Tibial nerve (tissue), 4 donors: ENCODE measurements at regions not wholly inside any gene's neighbourhood (a gene's known extent, or its start where the extent isn't known, plus 50 kb on each side); places are given as distances from the start of the nearest gene placed in this dataset.
"Not testable (repeated sequence)": the region's sequence is repeated elsewhere in the genome, so short reads cannot be mapped to it uniquely, and the experiment has no call there.

Source experiments
- DNase-seq, 2 donors: peaks; one replicate each; pipeline ENCODE4 v3.0.0-alpha.2; 2019; ENCODE audit warnings: low spot score in 2 of 2
- H3K27ac ChIP-seq, 4 donors: fragments of 200-600 bp; sonication (generic) in 3 of 4; one replicate each; pipeline ENCODE4 v1.5.1; 2017 to 2019; ENCODE audit warnings: mild to moderate bottlenecking in 1 of 4
- H3K27me3 ChIP-seq, 2 donors: fragments of 200-600 bp; sonication (generic) in 1 of 2; one replicate each; pipeline versions ENCODE4 v1.5.1 to v1.6.0; 2017 to 2019
- H3K36me3 ChIP-seq, 3 donors: fragments of 200-600 bp; sonication (generic); one replicate each; pipeline ENCODE4 v1.5.1; 2018 to 2019
- H3K4me1 ChIP-seq, 4 donors: fragments of 200-600 bp; sonication (generic) in 3 of 4; one replicate each; pipeline ENCODE4 v1.5.1; 2017 to 2019
- H3K4me3 ChIP-seq, 4 donors: fragments of 200-600 bp; sonication (generic) in 3 of 4; one replicate each; pipeline ENCODE4 v1.5.1; 2017 to 2019; ENCODE audit warnings: mild to moderate bottlenecking in 1 of 4, moderate library complexity in 1 of 4
- H3K9me3 ChIP-seq, 4 donors: fragments of 200-600 bp; sonication (generic) in 3 of 4; one replicate each; pipeline ENCODE4 v1.5.1; 2017 to 2019
- WGBS, 2 donors: methylation state at CpG; one replicate each; pipeline ENCODE4 v1.1.5; 2018; 5-methylcytosine and 5-hydroxymethylcytosine counted together
- TF ChIP-seq, protein P1 (sequence below), 5 experiments: fragments of 200-600 bp in 3 of 5; fragments of 450-650 bp in 2 of 5; sonication (generic) in 3 of 5; IDR thresholded peaks; one replicate each; pipeline ENCODE4 v1.5.1; 2016 to 2019; ENCODE audit warnings: antibody characterized with exemption in 5 of 5, mild to moderate bottlenecking in 3 of 5, moderate library complexity in 2 of 5

DNA sequence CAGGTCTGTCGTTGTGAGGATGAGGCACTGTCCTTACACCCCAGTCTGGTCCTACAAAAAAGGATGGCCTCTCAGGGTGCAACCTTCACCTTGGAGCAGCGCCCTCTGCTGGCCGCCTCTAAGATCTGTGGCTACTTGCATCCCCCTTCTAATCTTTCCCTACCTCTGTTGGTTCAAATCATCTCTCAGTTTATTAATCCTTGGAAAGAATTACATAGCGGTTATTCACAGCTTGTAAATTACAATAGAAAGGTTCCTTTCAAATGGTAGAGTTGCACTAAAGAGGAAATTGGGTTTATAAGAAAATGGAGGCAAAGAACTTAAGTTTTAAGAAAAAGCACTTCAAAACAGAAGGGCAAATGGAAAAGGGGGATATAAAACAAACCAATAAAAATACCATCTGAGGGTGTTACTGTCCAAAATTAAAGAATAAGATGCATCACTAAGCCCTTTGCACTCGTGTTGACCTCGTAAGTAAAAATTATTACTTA, 102.0 kb upstream of the PLEKHM1 start:
- H3K4me1 ChIP-seq, H3K4me3 ChIP-seq, H3K36me3 ChIP-seq, H3K9me3 ChIP-seq, H3K27me3 ChIP-seq, H3K27ac ChIP-seq: not testable (repeated sequence)
- WGBS, 2 donors, result 10% methylated on average over 6 of the region's 6 CpGs
- TF ChIP-seq, protein P1, sequence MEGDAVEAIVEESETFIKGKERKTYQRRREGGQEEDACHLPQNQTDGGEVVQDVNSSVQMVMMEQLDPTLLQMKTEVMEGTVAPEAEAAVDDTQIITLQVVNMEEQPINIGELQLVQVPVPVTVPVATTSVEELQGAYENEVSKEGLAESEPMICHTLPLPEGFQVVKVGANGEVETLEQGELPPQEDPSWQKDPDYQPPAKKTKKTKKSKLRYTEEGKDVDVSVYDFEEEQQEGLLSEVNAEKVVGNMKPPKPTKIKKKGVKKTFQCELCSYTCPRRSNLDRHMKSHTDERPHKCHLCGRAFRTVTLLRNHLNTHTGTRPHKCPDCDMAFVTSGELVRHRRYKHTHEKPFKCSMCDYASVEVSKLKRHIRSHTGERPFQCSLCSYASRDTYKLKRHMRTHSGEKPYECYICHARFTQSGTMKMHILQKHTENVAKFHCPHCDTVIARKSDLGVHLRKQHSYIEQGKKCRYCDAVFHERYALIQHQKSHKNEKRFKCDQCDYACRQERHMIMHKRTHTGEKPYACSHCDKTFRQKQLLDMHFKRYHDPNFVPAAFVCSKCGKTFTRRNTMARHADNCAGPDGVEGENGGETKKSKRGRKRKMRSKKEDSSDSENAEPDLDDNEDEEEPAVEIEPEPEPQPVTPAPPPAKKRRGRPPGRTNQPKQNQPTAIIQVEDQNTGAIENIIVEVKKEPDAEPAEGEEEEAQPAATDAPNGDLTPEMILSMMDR (IDR thresholded peaks at IDR 0.05), result peak; percentile 60 to 77 (median 70)
- DNase-seq, result peak; percentile 33 to 79

DNA sequence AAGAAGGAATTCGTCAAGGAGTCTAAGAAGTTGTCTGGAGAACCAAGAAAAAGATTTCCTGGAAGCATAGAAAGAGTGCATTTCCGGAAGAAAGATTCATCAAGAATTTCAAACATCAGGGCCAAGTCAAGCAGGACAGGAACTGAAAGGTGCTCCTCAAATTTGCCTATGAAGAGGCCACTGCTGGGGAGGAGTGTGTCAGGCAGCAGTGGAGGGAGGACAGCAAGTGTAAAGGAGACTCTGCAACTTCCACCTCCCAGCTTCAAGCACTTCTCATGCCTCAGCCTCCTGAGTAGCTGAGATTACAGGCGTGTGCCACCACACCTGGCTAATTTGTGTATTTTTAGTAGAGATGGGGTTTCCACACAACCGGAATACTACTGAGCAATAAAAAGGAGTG, 105.8 kb upstream of the PLEKHM1 start:
- not testable (repeated sequence) for DNase-seq, H3K27me3 ChIP-seq, H3K4me1 ChIP-seq, H3K4me3 ChIP-seq, H3K36me3 ChIP-seq, H3K27ac ChIP-seq, H3K9me3 ChIP-seq
- 71 to 78% methylated on average over 4 of the region's 4 CpGs for WGBS, 2 donors

DNA sequence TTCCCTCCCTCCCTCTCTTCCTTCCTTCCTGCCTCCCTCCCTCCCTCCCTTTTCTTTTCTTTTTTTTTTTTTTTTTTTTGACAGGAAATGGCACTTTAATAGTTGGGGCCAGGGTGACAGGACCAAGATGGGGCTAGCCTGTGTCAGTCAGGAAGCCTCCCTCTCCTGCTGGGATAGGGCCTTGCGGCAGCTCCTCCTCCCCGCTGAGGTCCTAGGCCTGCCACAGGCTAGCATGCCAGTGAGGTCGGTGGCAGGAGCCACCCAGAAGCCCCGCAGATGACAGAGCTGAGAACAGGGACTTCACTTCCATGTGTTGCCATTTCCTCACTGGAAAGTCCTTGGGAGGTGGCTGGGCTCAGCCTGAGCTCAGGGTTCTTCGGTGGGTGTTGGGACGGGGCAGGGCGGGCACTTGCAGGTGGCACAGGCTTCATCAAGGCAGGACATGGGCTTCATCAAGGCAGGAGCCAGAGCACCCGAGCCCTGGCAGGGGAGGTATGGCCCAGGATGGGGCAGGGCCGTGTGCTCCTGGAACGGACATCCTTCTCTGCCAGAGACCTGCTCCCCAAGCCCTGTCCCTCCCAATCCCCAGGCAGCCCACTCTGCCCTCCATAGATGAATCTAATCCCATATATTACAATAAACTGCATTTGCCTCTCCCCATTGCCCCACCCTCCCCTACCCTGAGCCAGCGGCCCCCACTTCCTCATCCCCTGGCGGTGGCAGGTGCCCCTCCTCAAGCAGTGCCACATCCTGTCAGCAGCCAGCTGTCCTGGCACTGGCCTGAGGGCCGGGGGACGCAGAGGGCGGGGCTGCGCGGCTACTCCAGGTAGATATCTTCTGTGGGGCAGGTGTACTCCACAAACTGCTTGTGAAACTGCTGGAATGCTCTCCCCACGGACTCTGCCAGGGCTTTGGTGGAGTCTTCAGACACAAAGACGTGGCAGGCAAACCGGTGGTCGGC, 109.8 kb upstream of the PLEKHM1 start:
- not testable (repeated sequence) for H3K4me3 ChIP-seq, H3K4me1 ChIP-seq, H3K36me3 ChIP-seq, H3K27me3 ChIP-seq, H3K27ac ChIP-seq, DNase-seq, H3K9me3 ChIP-seq
- WGBS, 2 donors, result 19 to 63% methylated on average over 4 to 7 of the region's 21 CpGs

DNA sequence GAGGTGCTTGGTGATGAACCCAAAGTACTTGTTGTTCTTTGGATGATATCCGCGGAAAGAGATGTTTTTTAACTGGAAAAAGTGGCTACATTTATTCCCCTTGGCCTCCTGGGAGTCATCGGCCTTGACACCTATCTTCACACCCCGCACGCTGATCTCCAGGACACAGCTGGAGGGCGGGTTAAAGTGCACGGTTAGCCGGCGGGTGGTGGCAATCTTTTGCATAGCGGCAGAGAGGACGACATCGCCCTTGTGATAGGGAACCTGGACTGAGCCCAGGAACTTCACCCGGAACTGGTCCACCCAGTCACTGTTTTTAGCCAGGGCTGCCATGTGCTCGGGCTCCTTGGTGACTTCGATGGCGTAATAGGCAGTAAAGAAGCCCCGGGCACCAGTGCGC, 110.5 kb upstream of the PLEKHM1 start:
- H3K4me3 ChIP-seq, H3K4me1 ChIP-seq, H3K27me3 ChIP-seq, H3K36me3 ChIP-seq, H3K27ac ChIP-seq, DNase-seq, H3K9me3 ChIP-seq: not testable (repeated sequence)
- no CpG with 5 or more reads among the region's 18 CpGs for WGBS, 2 donors

DNA sequence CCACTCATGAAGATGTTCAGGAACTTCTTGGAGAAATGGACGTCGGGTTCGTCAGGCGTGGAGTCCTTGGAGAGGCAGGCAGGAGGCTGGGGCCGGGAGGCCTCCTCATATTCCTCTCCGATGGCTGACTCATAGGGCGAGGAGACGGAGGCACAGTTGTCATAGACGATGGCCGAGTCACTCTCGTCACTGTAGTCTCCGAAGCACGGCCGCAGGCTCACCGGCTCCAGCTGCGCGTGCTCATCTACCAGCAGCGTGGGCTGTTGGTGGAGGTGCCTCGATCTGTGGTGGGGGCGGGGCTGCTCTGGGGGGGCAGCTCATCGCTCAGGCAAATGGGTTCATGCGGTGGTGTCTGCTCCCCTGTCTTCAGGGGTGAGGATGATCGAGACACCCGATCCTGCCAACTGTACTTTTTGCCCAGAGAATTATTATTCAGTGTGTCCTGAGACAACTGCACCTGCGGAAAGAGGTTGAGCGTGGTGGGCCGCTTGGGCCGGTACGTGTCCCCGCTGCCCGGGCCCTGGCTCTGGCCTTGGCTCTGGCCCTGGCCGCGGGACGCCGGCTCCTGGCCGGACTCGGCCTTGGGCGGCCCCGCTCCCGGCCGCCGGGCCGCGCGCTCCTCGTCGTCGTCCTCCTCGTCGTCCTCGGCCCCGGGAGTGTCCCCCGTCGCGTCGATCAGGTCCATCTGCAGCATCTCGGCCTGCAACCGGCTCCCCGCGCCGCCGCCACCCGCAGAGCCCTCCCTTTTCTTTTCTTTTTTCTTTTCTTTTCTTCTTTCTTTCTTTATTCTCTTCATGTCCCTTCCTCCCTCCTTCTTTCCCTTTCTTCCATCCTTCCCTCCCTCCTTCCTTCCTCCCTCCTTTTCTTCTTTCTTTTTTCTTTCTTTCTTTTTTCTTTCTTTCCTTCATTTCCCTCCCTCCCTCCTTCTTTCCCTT, 111.4 kb upstream of the PLEKHM1 start:
- H3K27me3 ChIP-seq, H3K9me3 ChIP-seq, DNase-seq, H3K36me3 ChIP-seq, H3K27ac ChIP-seq, H3K4me1 ChIP-seq: not testable (repeated sequence)
- H3K4me3 ChIP-seq, result peak overlapping the region in 1 of 4 donors; percentile 21
- WGBS, 2 donors, result 15 to 34% methylated on average over 18 to 23 of the region's 63 CpGs

DNA sequence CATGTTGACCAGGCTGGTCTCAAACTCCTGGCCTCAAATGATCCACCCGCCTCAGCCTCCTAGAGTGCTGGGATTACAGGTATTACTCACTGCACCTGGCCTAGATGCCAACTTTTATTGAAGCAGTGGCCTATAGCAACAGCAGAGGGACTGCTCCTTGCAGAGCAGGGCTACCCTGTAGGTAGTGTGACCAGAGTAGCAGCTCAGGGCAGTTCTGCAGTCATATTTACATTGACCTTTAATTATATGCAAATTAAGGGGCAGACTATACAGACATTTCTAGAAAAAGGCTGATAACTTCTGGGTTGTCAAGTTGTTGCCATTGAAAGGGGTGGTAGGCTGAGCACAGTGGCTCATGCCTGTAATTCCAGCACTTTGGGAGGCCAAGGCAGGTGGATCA, 115.2 kb upstream of the PLEKHM1 start:
- DNase-seq, H3K4me3 ChIP-seq, H3K27me3 ChIP-seq, H3K9me3 ChIP-seq, H3K27ac ChIP-seq, H3K36me3 ChIP-seq, H3K4me1 ChIP-seq: not testable (repeated sequence)
- WGBS, 2 donors, result 100% methylated on average over 1 of the region's 1 CpG

DNA sequence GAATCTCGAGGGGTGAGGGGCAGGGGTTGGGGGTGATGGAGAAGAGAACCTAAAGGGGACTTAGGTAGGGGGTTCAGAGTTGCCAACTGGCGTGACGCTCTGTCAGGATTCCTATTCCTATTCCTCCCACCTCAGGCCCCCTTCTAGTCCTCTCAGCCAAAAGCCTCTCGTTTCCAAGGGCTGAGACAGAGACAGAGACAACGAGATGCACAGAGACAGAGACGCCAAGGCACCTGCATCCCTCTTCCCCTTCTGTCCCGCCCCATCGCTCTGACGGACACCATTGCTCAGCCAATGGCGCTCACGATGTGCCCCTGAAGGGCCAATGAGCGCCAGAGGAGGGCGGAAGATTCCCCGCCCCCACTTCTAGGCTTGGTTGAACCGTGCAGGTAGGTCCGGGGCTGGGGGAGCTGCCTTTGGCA, 129.5 kb upstream of the PLEKHM1 start:
- 0 to 1% methylated on average over 9 to 12 of the region's 16 CpGs for WGBS, 2 donors
- Histone ChIP-seq H3K27ac (peak overlapping the region in 1 of 4 donors; percentile 34), H3K4me3 (peak overlapping the region; percentile 33 to 63 (median 55))
- DNase-seq, result peak; percentile 69 to 85
- not testable (repeated sequence) for H3K36me3 ChIP-seq, H3K27me3 ChIP-seq, H3K9me3 ChIP-seq, H3K4me1 ChIP-seq

DNA sequence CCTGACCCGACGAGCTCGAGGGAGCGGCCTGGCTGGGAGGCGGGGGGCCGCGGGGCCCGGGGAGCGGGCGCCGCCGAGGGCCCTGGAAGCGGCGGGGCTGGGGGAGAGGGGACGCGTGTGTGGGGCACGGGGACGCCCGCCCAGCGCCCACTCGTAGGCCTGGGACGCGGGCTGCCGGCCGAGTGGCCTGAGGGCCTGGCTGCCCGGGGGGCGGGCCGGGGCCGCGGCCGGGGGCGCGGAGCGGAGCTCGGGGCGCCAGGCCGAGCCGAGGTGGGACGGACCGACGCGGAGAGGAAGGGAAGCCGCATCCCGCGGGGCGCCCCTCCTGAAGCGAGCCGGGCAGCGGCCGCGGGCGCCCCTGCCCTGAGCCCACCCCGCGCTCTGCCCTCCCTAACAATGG, 129.9 kb upstream of the PLEKHM1 start:
- not testable (repeated sequence) for DNase-seq, H3K4me1 ChIP-seq, H3K36me3 ChIP-seq, H3K27me3 ChIP-seq, H3K9me3 ChIP-seq
- Histone ChIP-seq H3K27ac (peak overlapping the region in 2 of 4 donors; percentile 24 to 34), H3K4me3 (peak overlapping the region; percentile 33 to 63 (median 55))
- WGBS, 2 donors, result 0 to 3% methylated on average over 2 to 7 of the region's 54 CpGs

DNA sequence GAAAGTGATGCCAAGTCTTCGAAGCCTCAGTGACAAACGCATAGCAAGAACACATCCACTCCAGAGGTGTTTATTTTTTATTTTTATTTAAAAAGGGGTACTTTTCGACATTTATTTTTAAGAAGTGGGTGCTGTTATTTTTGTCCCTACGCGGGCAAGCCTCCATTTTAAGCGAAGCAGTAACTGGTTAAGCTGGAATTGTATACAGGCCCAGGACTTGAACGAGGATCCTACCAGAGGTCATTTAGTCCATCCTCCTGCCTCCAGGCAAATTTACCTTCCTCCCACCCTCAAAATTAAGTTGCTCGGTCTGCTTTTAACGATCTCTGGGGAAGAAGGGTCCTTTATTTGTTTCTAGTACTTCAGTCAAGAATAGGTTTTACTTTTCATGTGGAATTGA, 130.6 kb upstream of the PLEKHM1 start:
- H3K36me3 ChIP-seq, H3K27me3 ChIP-seq, H3K4me1 ChIP-seq, DNase-seq, H3K27ac ChIP-seq, H3K9me3 ChIP-seq: not testable (repeated sequence)
- H3K4me3 ChIP-seq, result peak overlapping the region in 1 of 4 donors; percentile 59
- WGBS, 2 donors, result 17 to 48% methylated on average over 2 to 7 of the region's 9 CpGs

DNA sequence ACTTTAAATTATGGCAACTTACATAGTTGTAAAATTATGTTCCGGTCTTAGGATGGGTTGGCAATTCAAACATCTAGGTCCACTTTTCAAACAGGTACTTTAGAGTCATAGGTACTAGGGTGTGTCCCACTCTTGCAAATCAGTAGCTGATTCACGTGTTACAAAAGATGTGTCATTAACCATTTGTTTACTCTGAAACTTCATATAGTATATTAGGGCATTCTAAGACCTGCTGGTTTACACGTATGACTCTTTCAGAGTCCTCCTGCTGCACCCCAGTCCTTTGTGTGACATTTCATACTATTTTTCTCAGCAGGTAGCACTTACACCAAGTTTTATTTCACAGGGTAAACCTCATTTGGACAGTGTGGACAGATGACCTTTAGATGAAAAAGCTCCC, 131.8 kb upstream of the PLEKHM1 start:
- not testable (repeated sequence) for H3K27me3 ChIP-seq, H3K9me3 ChIP-seq, H3K27ac ChIP-seq, H3K4me3 ChIP-seq, DNase-seq, H3K4me1 ChIP-seq
- H3K36me3 ChIP-seq, result peaks cover 0 to 10% (median 0%) of the 10 kb centered on the region in 3 donors
- WGBS, 2 donors, result 0 to 38% methylated on average over 1 of the region's 3 CpGs
